ENCODE measurements at regions not wholly inside any gene's neighbourhood (a gene's known extent, or its start where the extent isn't known, plus 50 kb on each side); places are given as distances from the start of the nearest gene placed in this dataset.

- FAIRE-seq (no peak), DNase-seq (ENCODE audit: low read depth in 1 of 2, low spot score in 1 of 2) (no peak), ATAC-seq (no peak)
- WGBS (ENCODE audit: missing lambda C conversion rate) = 0% methylated on average over 1 of the region's 1 CpG
- H3K9me3 ChIP-seq = no peaks in the 10 kb centered on the region
- H3K4me3 ChIP-seq = no peak overlapping the region
- H3K4me1 ChIP-seq = no peaks in the 10 kb centered on the region
- no peak overlapping the region for H3K4me2 ChIP-seq
- no peak overlapping the region for H3K27ac ChIP-seq
- CTCF ChIA-PET = no interaction called here
- TF ChIP-seq NFE2L2 (conservative IDR thresholded peaks at IDR 0.05; ENCODE audit: low read length) = no peak
- no peak for TF ChIP-seq HEYL (CRISPR knock-in tag; IDR thresholded peaks at IDR 0.05)
- TF ChIP-seq GATA3 (IDR thresholded peaks at IDR 0.05; ENCODE audit: borderline replicate concordance) = no peak
- TF ChIP-seq PBX3 (IDR thresholded peaks at IDR 0.05) = no peak
- no peak for TF ChIP-seq ZSCAN20 (CRISPR knock-in tag; IDR thresholded peaks at IDR 0.05)
- TF ChIP-seq RNF2 (IDR thresholded peaks at IDR 0.05; ENCODE audit: borderline replicate concordance, low read depth) = no peak
- TF ChIP-seq, protein P1, sequence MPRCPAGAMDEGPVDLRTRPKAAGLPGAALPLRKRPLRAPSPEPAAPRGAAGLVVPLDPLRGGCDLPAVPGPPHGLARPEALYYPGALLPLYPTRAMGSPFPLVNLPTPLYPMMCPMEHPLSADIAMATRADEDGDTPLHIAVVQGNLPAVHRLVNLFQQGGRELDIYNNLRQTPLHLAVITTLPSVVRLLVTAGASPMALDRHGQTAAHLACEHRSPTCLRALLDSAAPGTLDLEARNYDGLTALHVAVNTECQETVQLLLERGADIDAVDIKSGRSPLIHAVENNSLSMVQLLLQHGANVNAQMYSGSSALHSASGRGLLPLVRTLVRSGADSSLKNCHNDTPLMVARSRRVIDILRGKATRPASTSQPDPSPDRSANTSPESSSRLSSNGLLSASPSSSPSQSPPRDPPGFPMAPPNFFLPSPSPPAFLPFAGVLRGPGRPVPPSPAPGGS (IDR thresholded peaks at IDR 0.05) = no peak
- TF ChIP-seq, protein P2, sequence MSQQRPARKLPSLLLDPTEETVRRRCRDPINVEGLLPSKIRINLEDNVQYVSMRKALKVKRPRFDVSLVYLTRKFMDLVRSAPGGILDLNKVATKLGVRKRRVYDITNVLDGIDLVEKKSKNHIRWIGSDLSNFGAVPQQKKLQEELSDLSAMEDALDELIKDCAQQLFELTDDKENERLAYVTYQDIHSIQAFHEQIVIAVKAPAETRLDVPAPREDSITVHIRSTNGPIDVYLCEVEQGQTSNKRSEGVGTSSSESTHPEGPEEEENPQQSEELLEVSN (IDR thresholded peaks at IDR 0.05; ENCODE audit: borderline replicate concordance, low read depth) = no peak
- no peak for TF ChIP-seq SREBF2 (IDR thresholded peaks at IDR 0.05)
- no peak for TF ChIP-seq FOXS1 (CRISPR knock-in tag; IDR thresholded peaks at IDR 0.05)
- no peak for TF ChIP-seq CBX2 (IDR thresholded peaks at IDR 0.05; ENCODE audit: borderline replicate concordance, low read depth)
- no peak for TF ChIP-seq EHMT2 (IDR thresholded peaks at IDR 0.05; ENCODE audit: low read depth)
- TF ChIP-seq CBX8 (IDR thresholded peaks at IDR 0.05) = no peak
- TF ChIP-seq EP300 (IDR thresholded peaks at IDR 0.05) = no peak
- no peak for TF ChIP-seq POLR2AphosphoS2 (conservative IDR thresholded peaks at IDR 0.05; ENCODE audit: low read length)
- TF ChIP-seq KDM5A (IDR thresholded peaks at IDR 0.05) = no peak
- TF ChIP-seq HES2 (IDR thresholded peaks at IDR 0.05) = no peak
- POLR2A ChIA-PET = no interaction called here
Measured at GRCh38 chr10:9561821-9562505, 1455.7 kb upstream of the CELF2 start.

- H3K9me3 ChIP-seq = no peaks in the 10 kb centered on the region
- WGBS (ENCODE audit: missing lambda C conversion rate) = 13% methylated on average over 1 of the region's 1 CpG
- no peak overlapping the region for H3K4me3 ChIP-seq
- no peak overlapping the region for H3K4me2 ChIP-seq
- no peaks in the 10 kb centered on the region for H3K4me1 ChIP-seq
- FAIRE-seq (no peak), DNase-seq (ENCODE audit: low read depth in 1 of 2, low spot score in 1 of 2) (no peak), ATAC-seq (no peak)
- TF ChIP-seq, protein P3, sequence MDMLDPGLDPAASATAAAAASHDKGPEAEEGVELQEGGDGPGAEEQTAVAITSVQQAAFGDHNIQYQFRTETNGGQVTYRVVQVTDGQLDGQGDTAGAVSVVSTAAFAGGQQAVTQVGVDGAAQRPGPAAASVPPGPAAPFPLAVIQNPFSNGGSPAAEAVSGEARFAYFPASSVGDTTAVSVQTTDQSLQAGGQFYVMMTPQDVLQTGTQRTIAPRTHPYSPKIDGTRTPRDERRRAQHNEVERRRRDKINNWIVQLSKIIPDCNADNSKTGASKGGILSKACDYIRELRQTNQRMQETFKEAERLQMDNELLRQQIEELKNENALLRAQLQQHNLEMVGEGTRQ (IDR thresholded peaks at IDR 0.05) = no peak
- TF ChIP-seq FOSB (CRISPR knock-in tag; IDR thresholded peaks at IDR 0.05) (no peak), MAFK (IDR thresholded peaks at IDR 0.05; ENCODE audit: partially characterized antibody) (no peak), GATA3 (IDR thresholded peaks at IDR 0.05; ENCODE audit: borderline replicate concordance) (no peak)
- ChIA-PET POLR2A (no interaction called here), CTCF (no interaction called here)
- H3K27ac ChIP-seq = no peak overlapping the region
Measured at GRCh38 chr10:9577746-9578145, 1439.9 kb upstream of the CELF2 start.

GRCh38 chr10:9579110-9579705 is 1438.5 kb upstream of the CELF2 start:
- H3K4me1 ChIP-seq = no peaks in the 10 kb centered on the region
- no peak for FAIRE-seq
- ATAC-seq = no peak
- no peak overlapping the region for H3K27ac ChIP-seq
- CTCF ChIA-PET = no interaction called here
- 16% methylated on average over 3 of the region's 3 CpGs for WGBS (ENCODE audit: missing lambda C conversion rate)
- no peaks in the 10 kb centered on the region for H3K9me3 ChIP-seq
- no peak overlapping the region for H3K4me3 ChIP-seq
- H3K4me2 ChIP-seq = no peak overlapping the region
- POLR2A ChIA-PET = no interaction called here
- DNase-seq (ENCODE audit: low read depth in 1 of 2, low spot score in 1 of 2) = no peak
- TF ChIP-seq RCOR1 (IDR thresholded peaks at IDR 0.05; ENCODE audit: low read depth, low read length) (no peak), ZC3H11A (IDR thresholded peaks at IDR 0.05) (no peak), MAZ (IDR thresholded peaks at IDR 0.05; ENCODE audit: borderline replicate concordance, low read depth, low read length) (no peak), RAD21 (conservative IDR thresholded peaks at IDR 0.05 in 1 of 2, IDR thresholded peaks at IDR 0.05 in 1 of 2) (no peak), ATOH8 (CRISPR knock-in tag; IDR thresholded peaks at IDR 0.05; ENCODE audit: low read depth) (no peak), POLR2AphosphoS2 (conservative IDR thresholded peaks at IDR 0.05; ENCODE audit: low read length) (no peak), HDAC2 (IDR thresholded peaks at IDR 0.05) (no peak), KDM5A (IDR thresholded peaks at IDR 0.05) (no peak), CBX8 (IDR thresholded peaks at IDR 0.05) (no peak), NFE2L2 (conservative IDR thresholded peaks at IDR 0.05; ENCODE audit: low read length) (no peak), MAX (IDR thresholded peaks at IDR 0.05) (no peak), NR3C1 (IDR thresholded peaks at IDR 0.05) (no peak)
- TF ChIP-seq, protein P1 (IDR thresholded peaks at IDR 0.05) = no peak
